ENCODE measurements at regions not wholly inside any gene's neighbourhood (a gene's known extent, or its start where the extent isn't known, plus 50 kb on each side); places are given as distances from the start of the nearest gene placed in this dataset.

DNA sequence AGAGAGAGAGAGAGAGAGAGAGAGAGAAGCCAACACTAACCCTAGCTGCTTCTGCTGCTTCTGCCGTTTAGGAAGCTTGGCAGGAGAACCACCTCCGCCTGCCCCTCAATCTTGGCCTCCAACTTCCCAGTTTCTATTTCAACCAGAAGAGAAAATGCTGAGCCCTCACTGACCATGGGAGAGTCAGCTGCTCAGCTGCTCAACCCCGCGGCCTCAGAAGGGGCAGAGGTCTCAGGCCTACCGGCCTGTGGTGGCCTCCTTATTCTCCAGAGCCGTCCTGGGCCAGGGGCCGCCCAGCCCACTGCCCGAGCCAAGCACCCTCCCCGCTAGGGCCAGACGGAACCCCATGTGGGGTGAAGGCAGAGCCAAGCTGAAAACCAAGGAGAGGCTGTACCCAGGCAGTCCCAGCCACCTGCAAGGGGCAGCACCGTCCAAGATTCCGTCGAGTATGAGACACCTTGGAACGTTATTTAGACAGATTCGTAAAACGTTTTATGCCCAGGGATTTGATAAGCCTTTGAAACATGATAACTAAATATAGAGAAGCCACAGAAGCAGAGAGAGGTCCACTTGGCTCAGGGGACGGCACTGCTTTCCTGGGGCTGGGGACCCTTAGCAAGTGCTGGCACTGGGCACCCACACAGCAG is 116.6 kb downstream of the DLL1 start:
- TF ChIP-seq GATA3 (IDR thresholded peaks at IDR 0.05; ENCODE audit: low read depth, low read length) (no peak), GATA2 (IDR thresholded peaks at IDR 0.05; ENCODE audit: low read depth, low read length) (no peak)
